Keratinocyte (primary cell): ENCODE measurements at regions not wholly inside any gene's neighbourhood (a gene's known extent, or its start where the extent isn't known, plus 50 kb on each side); places are given as distances from the start of the nearest gene placed in this dataset.

Source experiments
- DNase-seq: peaks from one replicate; pipeline ENCODE4 v3.0.0-alpha.2; 2011; ENCODE audit warnings: low read depth, missing footprints, low spot score
- FAIRE-seq: peaks from 2 replicates; lab custom pipeline; 2011; peaks lifted over from hg19 to GRCh38; lab: Jason Lieb, UNC
- H2AFZ ChIP-seq: 2 replicates; pipeline ENCODE4 v1.6.0; 2012; ENCODE audit warnings: low read length, control low read depth, inconsistent platforms; ENCODE audit not compliant: control insufficient read depth
- H3K27ac ChIP-seq: 2 replicates; pipeline ENCODE4 v1.5.1; 2011; ENCODE audit warnings: low read length; ENCODE audit not compliant: control insufficient read depth, insufficient read depth
- H3K27me3 ChIP-seq: 3 replicates; pipeline ENCODE4 v1.6.0; 2011; ENCODE audit warnings: low read length; ENCODE audit not compliant: control insufficient read depth, insufficient read depth; ENCODE audit errors: extremely low read depth
- H3K36me3 ChIP-seq, 2 experiments: 2 replicates in 1 of 2; 3 replicates in 1 of 2; pipeline ENCODE4 v1.5.1; 2011; ENCODE audit warnings: low read length in 2 of 2, mild to moderate bottlenecking in 1 of 2; ENCODE audit not compliant: control insufficient read depth in 2 of 2, insufficient read depth in 2 of 2; ENCODE audit errors: extremely low read depth in 1 of 2
- H3K4me1 ChIP-seq: 3 replicates; pipeline ENCODE4 v1.5.1; 2011; ENCODE audit warnings: low read length; ENCODE audit not compliant: control insufficient read depth, insufficient read depth; ENCODE audit errors: extremely low read depth
- H3K4me2 ChIP-seq: 3 replicates; pipeline ENCODE4 v1.6.0; 2011; ENCODE audit warnings: low read depth, low read length; ENCODE audit not compliant: control insufficient read depth, insufficient read depth; ENCODE audit errors: extremely low read depth
- H3K4me3 ChIP-seq, 3 experiments: fragments of 200-600 bp in 1 of 3; sonication (generic) in 1 of 3; 2 replicates in 2 of 3; 3 replicates in 1 of 3; pipeline ENCODE4 v1.5.1; 2011 to 2016; ENCODE audit warnings: low read length in 3 of 3, mild to moderate bottlenecking in 3 of 3, control low read depth in 2 of 3, inconsistent platforms in 1 of 3, low read depth in 1 of 3, mixed read lengths in 1 of 3, mixed run types in 1 of 3, moderate library complexity in 1 of 3; ENCODE audit not compliant: control insufficient read depth in 2 of 3, insufficient read depth in 2 of 3; ENCODE audit errors: extremely low read depth in 1 of 3
- H3K79me2 ChIP-seq: 2 replicates; pipeline ENCODE4 v1.6.0; 2012; ENCODE audit warnings: low read length; ENCODE audit not compliant: control insufficient read depth, insufficient read depth
- H3K9ac ChIP-seq: 3 replicates; pipeline ENCODE4 v1.6.0; 2011; ENCODE audit warnings: low read length; ENCODE audit not compliant: control insufficient read depth, insufficient read depth; ENCODE audit errors: extremely low read depth
- H3K9me1 ChIP-seq: 3 replicates; pipeline ENCODE4 v1.6.0; 2011; ENCODE audit warnings: low read length; ENCODE audit not compliant: control insufficient read depth, insufficient read depth; ENCODE audit errors: extremely low read depth
- H3K9me3 ChIP-seq: 2 replicates; pipeline ENCODE4 v1.5.1; 2012; ENCODE audit warnings: low read depth, low read length; ENCODE audit not compliant: control insufficient read depth
- H4K20me1 ChIP-seq: 3 replicates; pipeline ENCODE4 v1.6.0; 2011; ENCODE audit warnings: low read length; ENCODE audit not compliant: control insufficient read depth, insufficient read depth; ENCODE audit errors: extremely low read depth
- CTCF ChIP-seq, 3 experiments: IDR thresholded peaks in 1 of 3; conservative IDR thresholded peaks in 1 of 3; optimal IDR thresholded peaks in 1 of 3; 2 replicates in 2 of 3; 3 replicates in 1 of 3; pipeline versions ENCODE3 to v1.5.1; 2011; ENCODE audit warnings: low read length in 3 of 3, mild to moderate bottlenecking in 3 of 3, moderate library complexity in 2 of 3, control low read depth in 1 of 3, inconsistent platforms in 1 of 3; ENCODE audit not compliant: insufficient read depth in 2 of 3; ENCODE audit errors: extremely low read depth in 1 of 3
- EZH2 ChIP-seq: IDR thresholded peaks from one replicate; pipeline ENCODE4 v1.6.1; 2012; ENCODE audit warnings: inconsistent platforms, mild to moderate bottlenecking, low read length, moderate library complexity
- dilution Hi-C: fragments of 300-500 bp; cut with MboI; formaldehyde crosslinking; loops from one replicate; pipeline ENCODE4 v1.7.0; 2020; ENCODE audit warnings: low sequenced_read_pairs; ENCODE audit not compliant: extremely low pct_ligation_motif_present

GRCh38 chr12:38384816-38385378 is 68.3 kb downstream of the ALG10B start:
- H3K9ac ChIP-seq, result no peak overlapping the region

GRCh38 chr12:38385486-38385885 is 68.9 kb downstream of the ALG10B start:
- Histone ChIP-seq H3K36me3 (no peaks in the 10 kb centered on the region), H2AFZ (no peak overlapping the region), H3K27me3 (no peaks in the 10 kb centered on the region), H3K4me2 (no peak overlapping the region), H3K79me2 (no peaks in the 10 kb centered on the region), H4K20me1 (no peaks in the 10 kb centered on the region), H3K4me3 (no peak overlapping the region), H3K9ac (no peak overlapping the region), H3K4me1 (no peaks in the 10 kb centered on the region), H3K9me3 (no peaks in the 10 kb centered on the region), H3K27ac (no peak overlapping the region), H3K9me1 (no peaks in the 10 kb centered on the region)
- dilution Hi-C loops, result no loop called here
- FAIRE-seq, result no peak
- no peak for DNase-seq
- TF ChIP-seq CTCF (optimal IDR thresholded peaks at IDR 0.05 in 1 of 3, IDR thresholded peaks at IDR 0.05 in 1 of 3, conservative IDR thresholded peaks at IDR 0.05 in 1 of 3; ENCODE audit: extremely low read depth in 1 of 3, insufficient read depth in 2 of 3, low read length in 3 of 3) (no peak), EZH2 (no peak)

More at GRCh38 chr12:38384816-38385378, 68.3 kb downstream of the ALG10B start:
- Histone ChIP-seq H3K79me2 (no peaks in the 10 kb centered on the region), H3K27me3 (no peaks in the 10 kb centered on the region), H3K4me3 (no peak overlapping the region), H4K20me1 (no peaks in the 10 kb centered on the region), H3K4me2 (no peak overlapping the region), H3K9me1 (no peaks in the 10 kb centered on the region), H3K4me1 (no peaks in the 10 kb centered on the region), H3K36me3 (no peaks in the 10 kb centered on the region), H2AFZ (no peak overlapping the region), H3K27ac (no peak overlapping the region), H3K9me3 (no peaks in the 10 kb centered on the region)
- FAIRE-seq (no peak), DNase-seq (no peak)
- dilution Hi-C loops, result no loop called here
- TF ChIP-seq CTCF (optimal IDR thresholded peaks at IDR 0.05 in 1 of 3, IDR thresholded peaks at IDR 0.05 in 1 of 3, conservative IDR thresholded peaks at IDR 0.05 in 1 of 3; ENCODE audit: extremely low read depth in 1 of 3, insufficient read depth in 2 of 3, low read length in 3 of 3), result peak in 1 of 3 experiments; percentile 22
- no peak for TF ChIP-seq EZH2
